NAMALWA (cell line): ENCODE measurements at regions not wholly inside any gene's neighbourhood (a gene's known extent, or its start where the extent isn't known, plus 50 kb on each side); places are given as distances from the start of the nearest gene placed in this dataset.
A peak's percentile ranks its signal among the peaks of the same experiment; 100 is the strongest.
"Not testable (repeated sequence)": the region's sequence is repeated elsewhere in the genome, so short reads cannot be mapped to it uniquely, and the experiment has no call there.

ENCODE experiments used
- DNase-seq: peaks from one replicate; pipeline ENCODE4 v3.0.0-alpha.2; 2015; ENCODE audit warnings: low spot score

GRCh38 chr18:38786906-38787305 lies 1221.3 kb upstream of the CELF4 start:
- DNase-seq, result no peak

DNA sequence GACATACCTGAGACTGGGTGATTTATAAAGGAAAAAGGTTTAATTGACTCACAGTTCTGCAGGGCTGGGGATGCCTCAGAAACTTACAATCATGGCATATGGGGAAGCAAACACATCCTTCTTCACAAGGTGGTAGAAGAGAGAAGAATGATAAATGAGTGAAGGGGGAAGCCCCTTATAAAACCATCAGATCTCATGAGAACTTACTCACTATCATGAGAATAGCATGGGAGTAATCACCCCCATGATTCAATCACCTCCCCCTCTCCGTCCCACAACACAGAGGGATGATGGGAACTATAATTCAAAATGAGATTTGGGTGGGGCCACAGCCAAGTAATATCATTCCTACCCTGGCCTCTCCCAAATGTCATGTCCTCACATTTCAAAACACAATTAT lies 1206.0 kb upstream of the CELF4 start:
- not testable (repeated sequence) for DNase-seq

DNA sequence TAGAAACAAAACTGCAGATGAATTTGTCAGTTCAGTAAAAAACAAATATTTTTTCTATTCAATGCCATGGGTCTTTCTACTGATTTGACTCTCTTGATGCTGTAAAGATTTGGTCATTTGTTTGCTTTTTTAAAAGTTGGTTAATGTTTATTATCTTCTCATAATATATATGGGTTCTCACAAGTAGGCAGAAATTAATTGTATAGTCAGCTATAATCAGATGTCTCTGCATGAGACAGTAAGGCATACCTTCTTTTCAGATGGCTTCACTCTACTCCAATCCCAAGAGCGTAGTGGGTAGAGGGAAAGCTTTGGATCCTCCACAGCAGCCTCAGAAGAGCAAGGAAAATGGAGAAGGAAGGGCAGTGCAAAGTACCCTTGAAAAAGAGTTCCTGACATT lies 1202.9 kb upstream of the CELF4 start:
- no peak for DNase-seq

- DNase-seq, result no peak
These were observed 1193.9 kb upstream of the CELF4 start for GRCh38 chr18:38759457-38759856.

- no peak for DNase-seq
These were observed 1190.8 kb upstream of the CELF4 start for GRCh38 chr18:38756436-38756835.

GRCh38 chr18:38752430-38752829 lies 1186.8 kb upstream of the CELF4 start:
- DNase-seq, result no peak

GRCh38 chr18:38751898-38752297 lies 1186.3 kb upstream of the CELF4 start:
- no peak for DNase-seq

DNA sequence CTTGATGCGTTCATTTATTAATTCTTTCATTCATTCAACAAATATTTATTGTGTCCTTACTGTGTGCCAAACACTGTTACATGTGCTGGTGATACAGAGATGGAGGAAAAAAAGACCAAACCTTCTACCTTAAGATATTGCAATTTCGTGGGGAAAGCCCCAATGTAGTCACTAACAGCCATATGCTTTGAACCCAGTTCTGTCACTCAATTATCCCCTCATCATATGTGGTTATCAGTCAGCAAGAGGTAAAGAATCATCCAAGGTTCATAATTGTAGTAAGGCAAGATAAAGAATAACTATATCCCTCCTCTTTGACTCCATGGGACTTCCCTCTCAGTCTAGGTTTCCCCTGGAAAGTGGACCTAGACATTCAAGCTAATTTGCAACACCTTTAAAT lies 1185.6 kb upstream of the CELF4 start:
- no peak for DNase-seq

DNA sequence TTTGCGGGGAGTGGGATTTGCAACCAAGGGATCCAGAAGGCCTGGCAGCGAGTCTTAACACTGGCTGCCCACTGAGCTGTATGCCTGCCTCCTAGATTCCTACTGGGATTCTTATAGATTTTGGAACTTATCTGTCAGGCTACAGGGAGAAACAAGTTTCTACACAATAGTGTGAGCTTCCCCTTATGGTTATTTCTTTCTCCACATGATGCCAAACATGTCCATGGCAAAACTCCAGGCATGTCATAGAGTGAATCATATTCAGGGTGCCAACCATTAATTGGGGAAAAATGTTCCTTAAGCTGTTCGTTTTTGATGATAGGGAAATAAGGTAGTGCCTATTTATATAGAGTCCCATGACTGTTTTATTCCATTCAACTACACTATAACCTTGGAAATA lies 1185.2 kb upstream of the CELF4 start:
- DNase-seq, result no peak

DNA sequence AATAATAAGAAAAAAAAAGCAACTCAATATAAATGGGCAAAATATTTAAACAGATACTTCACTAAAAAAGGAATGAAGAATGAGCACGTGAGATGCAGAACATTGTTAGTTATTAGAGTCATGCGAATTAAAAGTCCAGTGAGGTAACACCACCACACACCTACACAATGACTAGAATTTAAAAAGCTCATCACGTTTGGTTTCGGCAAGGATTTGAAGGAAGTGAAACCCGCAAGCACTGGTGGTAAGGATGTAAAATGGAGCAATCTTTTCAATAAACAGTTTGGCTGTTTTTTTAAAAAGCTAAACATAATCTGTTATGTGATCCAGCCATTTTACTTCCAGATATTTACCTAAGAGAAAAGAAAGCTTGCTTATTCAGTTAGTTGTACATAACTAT lies 1181.6 kb upstream of the CELF4 start:
- peak; percentile 2 for DNase-seq

GRCh38 chr18:38720181-38720580 lies 1154.6 kb upstream of the CELF4 start:
- not testable (repeated sequence) for DNase-seq

- DNase-seq, result no peak
These were observed 1152.8 kb upstream of the CELF4 start for GRCh38 chr18:38718365-38718901.

DNA sequence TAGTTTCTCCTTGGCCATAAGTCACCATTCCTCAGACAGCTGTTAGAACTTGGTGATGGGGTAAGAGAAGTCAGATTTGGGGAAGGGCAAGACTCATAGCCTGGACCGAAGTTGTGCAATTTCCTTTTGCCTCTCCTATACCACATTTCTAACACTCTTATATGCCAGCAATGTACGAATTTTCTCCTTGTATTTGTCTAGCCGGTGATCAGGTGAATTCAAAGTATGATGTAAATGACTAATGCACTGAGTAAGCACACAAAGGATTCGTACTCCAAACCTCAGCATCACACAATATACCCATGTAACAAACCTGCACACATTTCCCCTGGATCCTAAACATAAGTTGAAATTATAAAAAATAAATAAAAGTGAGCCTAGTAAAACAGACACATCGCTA lies 1143.5 kb upstream of the CELF4 start:
- DNase-seq, result no peak

GRCh38 chr18:38706373-38706772 lies 1140.8 kb upstream of the CELF4 start:
- DNase-seq, result no peak

- DNase-seq, result no peak
These were observed 1132.5 kb upstream of the CELF4 start for GRCh38 chr18:38698088-38698487.

DNA sequence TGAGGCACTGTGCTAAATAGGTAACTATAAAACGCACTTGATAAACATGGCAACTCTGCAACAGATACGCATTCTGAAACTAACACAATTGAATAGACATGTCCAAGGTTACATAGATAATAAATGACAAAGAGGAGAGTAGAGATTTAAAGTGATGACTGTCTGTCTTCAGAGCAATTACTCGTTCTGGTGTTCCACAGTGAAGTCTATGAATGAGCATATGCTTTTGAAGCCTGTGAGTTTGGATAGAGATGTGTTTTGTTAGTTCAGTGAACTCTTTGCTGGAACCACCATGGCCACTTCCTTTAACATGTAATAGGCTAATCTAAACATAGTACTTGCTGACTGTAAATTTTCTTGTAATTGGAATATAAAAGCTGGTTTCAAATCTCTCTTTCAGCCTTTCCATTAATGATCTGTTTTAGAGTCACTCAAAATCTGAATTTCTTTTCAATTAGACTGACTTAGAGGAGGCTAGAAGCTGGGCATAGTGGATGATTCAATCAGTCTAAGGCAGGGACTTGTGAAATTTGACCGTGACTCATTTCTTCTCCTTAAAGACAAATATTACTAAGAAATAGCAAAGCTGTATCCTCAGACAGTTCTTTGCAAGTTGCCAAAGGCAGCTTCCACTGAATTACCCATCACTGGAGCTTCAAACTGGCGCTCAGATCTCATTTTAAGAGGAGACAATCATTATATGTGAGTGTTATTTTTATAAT lies 1130.1 kb upstream of the CELF4 start:
- no peak for DNase-seq

- DNase-seq, result no peak
These were observed 1127.5 kb upstream of the CELF4 start for GRCh38 chr18:38693104-38693503.

DNA sequence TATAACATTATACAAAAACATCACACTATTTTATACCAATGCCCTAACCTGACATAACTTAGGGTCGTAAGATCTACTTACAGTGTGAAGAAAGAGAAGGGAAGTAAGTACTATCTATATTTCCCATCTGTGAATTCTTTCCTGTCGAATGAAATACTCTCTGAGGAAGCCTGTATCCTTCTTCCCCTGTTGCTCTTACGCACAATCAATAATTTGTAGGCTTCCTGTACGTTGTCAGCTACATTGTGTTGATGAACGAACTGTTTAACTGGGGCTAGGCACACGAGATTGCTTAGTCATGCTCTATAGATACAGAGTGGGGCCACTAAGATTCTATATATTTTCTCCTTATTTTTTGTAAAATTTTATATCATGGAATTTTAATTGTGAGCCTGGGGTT lies 1125.0 kb upstream of the CELF4 start:
- no peak for DNase-seq

DNA sequence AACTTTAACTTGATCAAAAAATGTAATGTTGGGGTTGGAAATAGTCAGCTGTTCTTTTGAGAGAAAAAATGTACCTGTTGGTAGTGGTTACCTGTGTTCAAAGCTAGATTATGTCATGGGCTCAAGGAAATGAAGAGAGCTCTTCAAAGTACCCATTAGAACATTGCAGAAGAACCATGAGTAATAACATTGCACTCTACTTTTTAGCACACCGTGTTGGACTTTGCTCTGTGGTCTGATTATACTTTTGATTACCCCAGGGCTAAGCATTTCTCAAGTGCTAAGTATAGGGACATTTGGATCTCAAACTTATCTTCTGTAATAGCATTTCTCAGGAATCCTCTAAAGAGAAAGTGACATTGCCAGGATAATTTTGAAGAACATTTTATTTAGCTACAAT lies 1122.8 kb upstream of the CELF4 start:
- DNase-seq, result no peak

DNA sequence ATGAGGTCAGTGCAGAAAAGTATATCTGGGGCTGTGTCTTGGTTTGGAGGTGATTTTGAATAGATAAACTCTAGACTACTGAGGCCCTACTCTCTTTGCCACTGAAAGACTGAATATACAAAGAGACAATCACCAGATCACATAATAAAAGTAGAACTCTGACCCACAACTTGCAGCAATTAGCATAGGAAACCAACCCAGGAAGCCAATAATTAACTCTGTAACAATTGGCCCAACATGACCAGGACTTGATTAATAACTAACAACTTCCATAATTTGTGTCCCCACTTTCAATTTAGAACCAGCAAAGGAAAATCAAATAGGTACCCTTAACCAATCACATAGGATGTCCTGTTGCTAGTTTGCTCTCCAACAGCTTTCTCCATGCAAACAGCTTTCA lies 1104.9 kb upstream of the CELF4 start:
- DNase-seq, result no peak

- no peak for DNase-seq
These were observed 1099.3 kb upstream of the CELF4 start for GRCh38 chr18:38664929-38665328.

DNA sequence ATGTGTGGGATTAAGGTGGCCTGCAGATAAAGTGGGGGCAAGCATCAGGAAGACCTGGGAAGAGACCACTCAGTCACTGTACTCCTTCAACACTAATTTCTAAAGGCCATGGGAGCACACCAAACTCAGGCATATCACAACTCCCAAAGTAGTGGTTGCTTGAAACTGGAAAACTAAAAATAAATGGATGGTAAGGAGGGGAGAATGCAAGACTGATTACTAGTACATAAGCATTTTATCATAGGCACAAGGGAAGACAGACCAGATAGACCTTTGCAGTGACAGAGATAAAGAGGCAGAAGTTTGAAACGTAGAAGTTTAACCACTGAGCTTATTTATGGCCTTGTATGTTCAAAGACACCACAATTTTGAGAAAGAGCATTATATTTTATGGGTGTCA lies 1098.1 kb upstream of the CELF4 start:
- DNase-seq, result no peak

GRCh38 chr18:38663270-38663669 lies 1097.7 kb upstream of the CELF4 start:
- DNase-seq, result no peak

- no peak for DNase-seq
These were observed 1089.3 kb upstream of the CELF4 start for GRCh38 chr18:38654946-38655345.
